ENCODE measurements at regions not wholly inside any gene's neighbourhood (a gene's known extent, or its start where the extent isn't known, plus 50 kb on each side); places are given as distances from the start of the nearest gene placed in this dataset.
"Not testable (repeated sequence)": the region's sequence is repeated elsewhere in the genome, so short reads cannot be mapped to it uniquely, and the experiment has no call there.

GRCh38 chr3:127435299-127435698, 147.5 kb upstream of the PRR20G start:
- not testable (repeated sequence) for DNase-seq

- peak; percentile 46 for DNase-seq
These were observed 143.2 kb upstream of the PRR20G start for GRCh38 chr3:127431066-127431465.

- no peak for DNase-seq
These were observed 140.6 kb upstream of the PRR20G start for GRCh38 chr3:127428344-127428997.

- no peak for DNase-seq
These were observed 139.8 kb upstream of the PRR20G start for GRCh38 chr3:127427666-127428065.

GRCh38 chr3:127427156-127427555, 139.3 kb upstream of the PRR20G start:
- DNase-seq = no peak

- DNase-seq = no peak
These were observed 138.8 kb upstream of the PRR20G start for GRCh38 chr3:127426444-127427153.

GRCh38 chr3:127425505-127426443, 137.9 kb upstream of the PRR20G start:
- no peak for DNase-seq

- no peak for DNase-seq
These were observed 137.1 kb upstream of the PRR20G start for GRCh38 chr3:127424766-127425504.

- no peak for DNase-seq
These were observed 136.3 kb upstream of the PRR20G start for GRCh38 chr3:127423856-127424765.

- DNase-seq = no peak
These were observed 135.0 kb upstream of the PRR20G start for GRCh38 chr3:127422663-127423375.

GRCh38 chr3:127421943-127422662, 134.3 kb upstream of the PRR20G start:
- no peak for DNase-seq

- DNase-seq = no peak
These were observed 133.0 kb upstream of the PRR20G start for GRCh38 chr3:127420829-127421228.

- DNase-seq = no peak
These were observed 132.1 kb upstream of the PRR20G start for GRCh38 chr3:127419641-127420553.

GRCh38 chr3:127419182-127419581, 131.3 kb upstream of the PRR20G start:
- no peak for DNase-seq

- no peak for DNase-seq
These were observed 130.8 kb upstream of the PRR20G start for GRCh38 chr3:127418560-127419147.

GRCh38 chr3:127417709-127418559, 130.1 kb upstream of the PRR20G start:
- DNase-seq = no peak

GRCh38 chr3:127413871-127414270, 126.0 kb upstream of the PRR20G start:
- DNase-seq = no peak

GRCh38 chr3:127413318-127413673, 125.5 kb upstream of the PRR20G start:
- no peak for DNase-seq
